Body of pancreas (tissue), 4 donors: ENCODE measurements at regions not wholly inside any gene's neighbourhood (a gene's known extent, or its start where the extent isn't known, plus 50 kb on each side); places are given as distances from the start of the nearest gene placed in this dataset.

ENCODE experiments used
- ATAC-seq: fragments of 150-250 bp; one replicate; pipeline ENCODE4 v1.9.1; 2016
- DNase-seq, 4 donors: peaks; one replicate each; pipeline ENCODE4 v3.0.0-alpha.2; 2019
- H3K27ac ChIP-seq, 4 donors: fragments of 200-600 bp; sonication (generic); 1 replicate in 3 of 4; 2 replicates in 1 of 4; pipeline versions ENCODE4 v1.5.1 to v1.6.1; 2016 to 2019; ENCODE audit warnings: mild to moderate bottlenecking in 1 of 4, mixed read lengths in 1 of 4, moderate library complexity in 1 of 4
- H3K27me3 ChIP-seq, 2 donors: fragments of 200-600 bp; sonication (generic); one replicate each; pipeline ENCODE4 v1.6.0; 2016; ENCODE audit warnings: mild to moderate bottlenecking in 1 of 2
- H3K36me3 ChIP-seq, 2 donors: fragments of 200-600 bp; sonication (generic); replicated peaks in 1 of 2; 2 replicates each; pipeline ENCODE4 v1.5.1; 2016; ENCODE audit warnings: low read depth in 2 of 2; ENCODE audit not compliant: insufficient read depth in 1 of 2
- H3K4me1 ChIP-seq: fragments of 200-600 bp; sonication (generic); one replicate; pipeline ENCODE4 v1.6.0; 2016
- H3K4me3 ChIP-seq, 2 donors: fragments of 200-600 bp; sonication (generic); 1 replicate in 1 of 2; 2 replicates in 1 of 2; pipeline ENCODE4 v1.5.1; 2016 to 2019
- H3K9me3 ChIP-seq, 3 donors: fragments of 200-600 bp; sonication (generic); 1 replicate in 2 of 3; 2 replicates in 1 of 3; pipeline ENCODE4 v1.5.1; 2016
- CTCF ChIP-seq, 7 experiments: fragments of 450-650 bp in 4 of 7; fragments of 200-600 bp in 3 of 7; sonication (generic) in 3 of 7; IDR thresholded peaks; one replicate each; pipeline ENCODE4 v1.5.1; 2016 to 2019; ENCODE audit warnings: antibody characterized with exemption in 7 of 7
- POLR2A ChIP-seq, 3 donors: fragments of 450-650 bp; IDR thresholded peaks; one replicate each; pipeline ENCODE4 v1.6.1; 2016; ENCODE audit warnings: antibody characterized with exemption in 3 of 3, mild to moderate bottlenecking in 2 of 3
- WGBS, 2 donors: methylation state at CpG; one replicate each; pipeline ENCODE4 v1.1.5; 2017; 5-methylcytosine and 5-hydroxymethylcytosine counted together
- intact Hi-C: fragments of 100-400 bp; cut with DNase I; formaldehyde crosslinking; loops from one replicate; pipeline ENCODE4 v1.15.1; 2023

GRCh38 chr6:154614641-154615040 lies 104.2 kb upstream of the CNKSR3 start:
- no peak overlapping the region for H3K4me3 ChIP-seq
- no peaks in the 10 kb centered on the region for H3K9me3 ChIP-seq
- H3K4me1 ChIP-seq: peaks cover 55% of the 10 kb centered on the region
- H3K27me3 ChIP-seq: no peaks in the 10 kb centered on the region
- DNase-seq: no peak
- H3K36me3 ChIP-seq: no peaks in the 10 kb centered on the region
- intact Hi-C loops: no loop called here
- ATAC-seq: no peak
- peak overlapping the region in 1 of 4 donors; percentile 84 for H3K27ac ChIP-seq
- 58 to 79% methylated on average over 4 of the region's 4 CpGs for WGBS, 2 donors
- TF ChIP-seq CTCF (IDR thresholded peaks at IDR 0.05): no peak
- TF ChIP-seq POLR2A (IDR thresholded peaks at IDR 0.05): no peak

- Histone ChIP-seq H3K36me3 (no peaks in the 10 kb centered on the region), H3K27me3 (no peaks in the 10 kb centered on the region), H3K9me3 (no peaks in the 10 kb centered on the region), H3K27ac (peak overlapping the region; percentile 55 to 89 (median 81)), H3K4me3 (no peak overlapping the region), H3K4me1 (peaks cover 60% of the 10 kb centered on the region)
- WGBS, 2 donors: 21 to 33% methylated on average over 16 of the region's 16 CpGs
- ATAC-seq: peak; percentile 89
- peak; percentile 93 to 97 (median 96) for DNase-seq
- TF ChIP-seq CTCF (IDR thresholded peaks at IDR 0.05) (peak in 6 of 7 experiments; percentile 10 to 58 (median 46)), POLR2A (IDR thresholded peaks at IDR 0.05) (peak in 2 of 3 donors; percentile 31 to 54)
- intact Hi-C loops: no loop called here
These were observed 105.1 kb upstream of the CNKSR3 start for GRCh38 chr6:154615483-154616025.

GRCh38 chr6:154617175-154617574 lies 106.7 kb upstream of the CNKSR3 start:
- 82 to 89% methylated on average over 2 of the region's 2 CpGs for WGBS, 2 donors
- no peak for TF ChIP-seq POLR2A (IDR thresholded peaks at IDR 0.05)
- no peak for TF ChIP-seq CTCF (IDR thresholded peaks at IDR 0.05)
- Histone ChIP-seq H3K4me1 (peaks cover 76% of the 10 kb centered on the region), H3K4me3 (no peak overlapping the region), H3K27ac (peak overlapping the region in 3 of 4 donors; percentile 71 to 86 (median 79)), H3K36me3 (no peaks in the 10 kb centered on the region), H3K9me3 (no peaks in the 10 kb centered on the region), H3K27me3 (no peaks in the 10 kb centered on the region)
- no peak for DNase-seq
- intact Hi-C loops: no loop called here
- no peak for ATAC-seq

GRCh38 chr6:154619146-154619545 lies 108.7 kb upstream of the CNKSR3 start:
- Histone ChIP-seq H3K4me3 (no peak overlapping the region), H3K4me1 (peaks cover 88% of the 10 kb centered on the region), H3K36me3 (no peaks in the 10 kb centered on the region), H3K27me3 (no peaks in the 10 kb centered on the region), H3K9me3 (no peaks in the 10 kb centered on the region), H3K27ac (peak overlapping the region; percentile 40 to 86 (median 75))
- no peak for ATAC-seq
- peak; percentile 42 to 61 (median 50) for DNase-seq
- TF ChIP-seq POLR2A (IDR thresholded peaks at IDR 0.05) (peak in 1 of 3 donors; percentile 35), CTCF (IDR thresholded peaks at IDR 0.05) (no peak)
- 13 to 38% methylated on average over 5 of the region's 5 CpGs for WGBS, 2 donors
- intact Hi-C loops: no loop called here

- peaks cover 73% of the 10 kb centered on the region for H3K4me1 ChIP-seq
- no peak for DNase-seq
- WGBS, 2 donors: 79 to 86% methylated on average over 4 of the region's 4 CpGs
- TF ChIP-seq CTCF (IDR thresholded peaks at IDR 0.05) (no peak), POLR2A (IDR thresholded peaks at IDR 0.05) (no peak)
- ATAC-seq: no peak
- H3K27ac ChIP-seq: peak overlapping the region in 3 of 4 donors; percentile 21 to 80 (median 22)
- H3K9me3 ChIP-seq: no peaks in the 10 kb centered on the region
- no peak overlapping the region for H3K4me3 ChIP-seq
- intact Hi-C loops: no loop called here
- no peaks in the 10 kb centered on the region for H3K27me3 ChIP-seq
- H3K36me3 ChIP-seq: no peaks in the 10 kb centered on the region
These were observed 111.2 kb upstream of the CNKSR3 start for GRCh38 chr6:154621686-154622085.
